ENCODE measurements at regions not wholly inside any gene's neighbourhood (a gene's known extent, or its start where the extent isn't known, plus 50 kb on each side); places are given as distances from the start of the nearest gene placed in this dataset.
"Not testable (repeated sequence)": the region's sequence is repeated elsewhere in the genome, so short reads cannot be mapped to it uniquely, and the experiment has no call there.

- in situ Hi-C loops (cut with HindIII; ENCODE audit: low sequenced_read_pairs): no loop called here
These were observed 517.8 kb upstream of the SLITRK5 start for GRCh38 chr13:87153371-87153770.

- in situ Hi-C loops (cut with HindIII; ENCODE audit: low sequenced_read_pairs): no loop called here
These were observed 504.8 kb upstream of the SLITRK5 start for GRCh38 chr13:87166348-87166747.

- in situ Hi-C loops (cut with HindIII; ENCODE audit: low sequenced_read_pairs): no loop called here
These were observed 502.8 kb upstream of the SLITRK5 start for GRCh38 chr13:87168390-87168789.

GRCh38 chr13:87169337-87169736 lies 501.8 kb upstream of the SLITRK5 start:
- in situ Hi-C loops (cut with HindIII; ENCODE audit: low sequenced_read_pairs): no loop called here

GRCh38 chr13:87172166-87172835 lies 498.9 kb upstream of the SLITRK5 start:
- in situ Hi-C loops (cut with HindIII; ENCODE audit: low sequenced_read_pairs): loop anchor here (5.0 kb wide), 1 partner anchor 75 kb away; no protein-coding TSS in a partner anchor

- in situ Hi-C loops (cut with HindIII; ENCODE audit: low sequenced_read_pairs): not testable (repeated sequence)
These were observed 486.0 kb upstream of the SLITRK5 start for GRCh38 chr13:87185138-87185537.

- in situ Hi-C loops (cut with HindIII; ENCODE audit: low sequenced_read_pairs): not testable (repeated sequence)
These were observed 484.5 kb upstream of the SLITRK5 start for GRCh38 chr13:87186647-87187046.

GRCh38 chr13:87191485-87191884 lies 479.7 kb upstream of the SLITRK5 start:
- in situ Hi-C loops (cut with HindIII; ENCODE audit: low sequenced_read_pairs): not testable (repeated sequence)

- in situ Hi-C loops (cut with HindIII; ENCODE audit: low sequenced_read_pairs): no loop called here
These were observed 472.8 kb upstream of the SLITRK5 start for GRCh38 chr13:87198371-87198770.

- in situ Hi-C loops (cut with HindIII; ENCODE audit: low sequenced_read_pairs): no loop called here
These were observed 464.5 kb upstream of the SLITRK5 start for GRCh38 chr13:87206708-87207107.

GRCh38 chr13:87207280-87208003 lies 463.7 kb upstream of the SLITRK5 start:
- in situ Hi-C loops (cut with HindIII; ENCODE audit: low sequenced_read_pairs): no loop called here

- in situ Hi-C loops (cut with HindIII; ENCODE audit: low sequenced_read_pairs): no loop called here
These were observed 462.5 kb upstream of the SLITRK5 start for GRCh38 chr13:87208636-87209035.

GRCh38 chr13:87234981-87235380 lies 436.2 kb upstream of the SLITRK5 start:
- in situ Hi-C loops (cut with HindIII; ENCODE audit: low sequenced_read_pairs): no loop called here

- in situ Hi-C loops (cut with HindIII; ENCODE audit: low sequenced_read_pairs): no loop called here
These were observed 435.6 kb upstream of the SLITRK5 start for GRCh38 chr13:87235621-87236020.

- in situ Hi-C loops (cut with HindIII; ENCODE audit: low sequenced_read_pairs): no loop called here
These were observed 426.8 kb upstream of the SLITRK5 start for GRCh38 chr13:87244256-87244890.

- in situ Hi-C loops (cut with HindIII; ENCODE audit: low sequenced_read_pairs): loop anchor here (5.0 kb wide), 1 partner anchor 78 kb away; no protein-coding TSS in a partner anchor
These were observed 421.3 kb upstream of the SLITRK5 start for GRCh38 chr13:87249847-87250246.

GRCh38 chr13:87255394-87255793 lies 415.8 kb upstream of the SLITRK5 start:
- in situ Hi-C loops (cut with HindIII; ENCODE audit: low sequenced_read_pairs): no loop called here

- in situ Hi-C loops (cut with HindIII; ENCODE audit: low sequenced_read_pairs): no loop called here
These were observed 411.6 kb upstream of the SLITRK5 start for GRCh38 chr13:87259479-87260083.

GRCh38 chr13:87274209-87274819 lies 396.9 kb upstream of the SLITRK5 start:
- in situ Hi-C loops (cut with HindIII; ENCODE audit: low sequenced_read_pairs): no loop called here

- in situ Hi-C loops (cut with HindIII; ENCODE audit: low sequenced_read_pairs): no loop called here
These were observed 391.0 kb upstream of the SLITRK5 start for GRCh38 chr13:87280139-87280538.

- in situ Hi-C loops (cut with HindIII; ENCODE audit: low sequenced_read_pairs): no loop called here
These were observed 383.4 kb upstream of the SLITRK5 start for GRCh38 chr13:87287721-87288120.
